ENCODE measurements at regions not wholly inside any gene's neighbourhood (a gene's known extent, or its start where the extent isn't known, plus 50 kb on each side); places are given as distances from the start of the nearest gene placed in this dataset.

DNA sequence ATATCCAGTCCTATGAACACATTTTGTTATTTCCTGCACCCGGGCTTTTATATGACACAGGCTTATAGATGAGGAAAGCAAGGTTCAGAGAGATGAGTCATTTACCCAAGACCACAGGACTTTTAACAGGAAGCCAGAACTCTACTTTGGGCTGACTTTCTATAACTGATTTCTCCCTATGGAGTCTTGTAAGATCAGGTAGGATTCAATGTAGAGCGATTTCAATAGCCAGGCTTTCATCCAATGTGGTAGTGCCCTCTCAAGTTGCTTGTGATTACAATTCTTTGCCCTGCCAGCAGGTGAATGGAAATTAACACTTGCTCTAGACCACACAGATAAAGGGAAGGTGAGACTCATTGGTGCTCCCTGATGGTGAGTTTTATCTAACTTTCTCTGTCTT is 378.3 kb downstream of the INSC start:
- TF ChIP-seq, protein P1, sequence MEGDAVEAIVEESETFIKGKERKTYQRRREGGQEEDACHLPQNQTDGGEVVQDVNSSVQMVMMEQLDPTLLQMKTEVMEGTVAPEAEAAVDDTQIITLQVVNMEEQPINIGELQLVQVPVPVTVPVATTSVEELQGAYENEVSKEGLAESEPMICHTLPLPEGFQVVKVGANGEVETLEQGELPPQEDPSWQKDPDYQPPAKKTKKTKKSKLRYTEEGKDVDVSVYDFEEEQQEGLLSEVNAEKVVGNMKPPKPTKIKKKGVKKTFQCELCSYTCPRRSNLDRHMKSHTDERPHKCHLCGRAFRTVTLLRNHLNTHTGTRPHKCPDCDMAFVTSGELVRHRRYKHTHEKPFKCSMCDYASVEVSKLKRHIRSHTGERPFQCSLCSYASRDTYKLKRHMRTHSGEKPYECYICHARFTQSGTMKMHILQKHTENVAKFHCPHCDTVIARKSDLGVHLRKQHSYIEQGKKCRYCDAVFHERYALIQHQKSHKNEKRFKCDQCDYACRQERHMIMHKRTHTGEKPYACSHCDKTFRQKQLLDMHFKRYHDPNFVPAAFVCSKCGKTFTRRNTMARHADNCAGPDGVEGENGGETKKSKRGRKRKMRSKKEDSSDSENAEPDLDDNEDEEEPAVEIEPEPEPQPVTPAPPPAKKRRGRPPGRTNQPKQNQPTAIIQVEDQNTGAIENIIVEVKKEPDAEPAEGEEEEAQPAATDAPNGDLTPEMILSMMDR (IDR thresholded peaks at IDR 0.05): no peak
- TF ChIP-seq POLR2AphosphoS5 (IDR thresholded peaks at IDR 0.05; ENCODE audit: low read depth, low read length): no peak
- no peak for TF ChIP-seq TCF7L2 (IDR thresholded peaks at IDR 0.05; ENCODE audit: low read depth, low read length)
- TF ChIP-seq, protein P2, sequence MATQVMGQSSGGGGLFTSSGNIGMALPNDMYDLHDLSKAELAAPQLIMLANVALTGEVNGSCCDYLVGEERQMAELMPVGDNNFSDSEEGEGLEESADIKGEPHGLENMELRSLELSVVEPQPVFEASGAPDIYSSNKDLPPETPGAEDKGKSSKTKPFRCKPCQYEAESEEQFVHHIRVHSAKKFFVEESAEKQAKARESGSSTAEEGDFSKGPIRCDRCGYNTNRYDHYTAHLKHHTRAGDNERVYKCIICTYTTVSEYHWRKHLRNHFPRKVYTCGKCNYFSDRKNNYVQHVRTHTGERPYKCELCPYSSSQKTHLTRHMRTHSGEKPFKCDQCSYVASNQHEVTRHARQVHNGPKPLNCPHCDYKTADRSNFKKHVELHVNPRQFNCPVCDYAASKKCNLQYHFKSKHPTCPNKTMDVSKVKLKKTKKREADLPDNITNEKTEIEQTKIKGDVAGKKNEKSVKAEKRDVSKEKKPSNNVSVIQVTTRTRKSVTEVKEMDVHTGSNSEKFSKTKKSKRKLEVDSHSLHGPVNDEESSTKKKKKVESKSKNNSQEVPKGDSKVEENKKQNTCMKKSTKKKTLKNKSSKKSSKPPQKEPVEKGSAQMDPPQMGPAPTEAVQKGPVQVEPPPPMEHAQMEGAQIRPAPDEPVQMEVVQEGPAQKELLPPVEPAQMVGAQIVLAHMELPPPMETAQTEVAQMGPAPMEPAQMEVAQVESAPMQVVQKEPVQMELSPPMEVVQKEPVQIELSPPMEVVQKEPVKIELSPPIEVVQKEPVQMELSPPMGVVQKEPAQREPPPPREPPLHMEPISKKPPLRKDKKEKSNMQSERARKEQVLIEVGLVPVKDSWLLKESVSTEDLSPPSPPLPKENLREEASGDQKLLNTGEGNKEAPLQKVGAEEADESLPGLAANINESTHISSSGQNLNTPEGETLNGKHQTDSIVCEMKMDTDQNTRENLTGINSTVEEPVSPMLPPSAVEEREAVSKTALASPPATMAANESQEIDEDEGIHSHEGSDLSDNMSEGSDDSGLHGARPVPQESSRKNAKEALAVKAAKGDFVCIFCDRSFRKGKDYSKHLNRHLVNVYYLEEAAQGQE (IDR thresholded peaks at IDR 0.05; ENCODE audit: insufficient read depth in 1 of 2, low read depth in 2 of 2, low read length in 1 of 2): no peak
- no peak for TF ChIP-seq SIN3A (IDR thresholded peaks at IDR 0.05; ENCODE audit: borderline replicate concordance, insufficient read depth, low read depth, low read length)

All from Panc1 (cell line).